Thyroid gland (tissue), 4 donors: ENCODE measurements at regions not wholly inside any gene's neighbourhood (a gene's known extent, or its start where the extent isn't known, plus 50 kb on each side); places are given as distances from the start of the nearest gene placed in this dataset.

ENCODE experiments used
- DNase-seq, 2 donors: peaks; one replicate each; pipeline ENCODE4 v3.0.0-alpha.2; 2019
- H3K27ac ChIP-seq, 3 donors: fragments of 200-600 bp; sonication (generic); 1 replicate in 2 of 3; 2 replicates in 1 of 3; pipeline ENCODE4 v1.5.1; 2016 to 2019; ENCODE audit warnings: mild to moderate bottlenecking in 1 of 3, moderate library complexity in 1 of 3
- H3K27me3 ChIP-seq: fragments of 200-600 bp; sonication (generic); one replicate; pipeline ENCODE4 v1.5.1; 2019
- H3K36me3 ChIP-seq, 2 donors: fragments of 200-600 bp; sonication (generic); one replicate each; pipeline ENCODE4 v1.5.1; 2016 to 2019
- H3K4me1 ChIP-seq, 2 donors: fragments of 200-600 bp; sonication (generic); one replicate each; pipeline ENCODE4 v1.5.1; 2017 to 2019
- H3K4me3 ChIP-seq, 3 donors: fragments of 200-600 bp; sonication (generic); replicated peaks in 1 of 3; 1 replicate in 2 of 3; 2 replicates in 1 of 3; pipeline ENCODE4 v1.5.1; 2016; ENCODE audit warnings: mild to moderate bottlenecking in 1 of 3
- H3K9me3 ChIP-seq: fragments of 200-600 bp; sonication (generic); one replicate; pipeline ENCODE4 v1.5.1; 2017
- CTCF ChIP-seq, 6 experiments: fragments of 200-600 bp in 3 of 6; fragments of 450-650 bp in 3 of 6; sonication (generic) in 3 of 6; IDR thresholded peaks; one replicate each; pipeline ENCODE4 v1.5.1; 2016 to 2019; ENCODE audit warnings: antibody characterized with exemption in 6 of 6, mild to moderate bottlenecking in 2 of 6, inconsistent platforms in 1 of 6, moderate library complexity in 1 of 6
- POLR2A ChIP-seq, 2 donors: fragments of 450-650 bp; IDR thresholded peaks; one replicate each; pipeline ENCODE4 v1.6.1; 2017; ENCODE audit warnings: antibody characterized with exemption in 2 of 2, mild to moderate bottlenecking in 2 of 2, moderate library complexity in 1 of 2
- WGBS, 2 donors: methylation state at CpG; one replicate each; pipeline ENCODE4 v1.1.5; 2017; 5-methylcytosine and 5-hydroxymethylcytosine counted together
- intact Hi-C: fragments of 100-400 bp; cut with DNase I; formaldehyde crosslinking; loops from one replicate; pipeline ENCODE4 v1.15.1; 2023

GRCh38 chr6:14851281-14851680 is 394.6 kb upstream of the JARID2 start:
- TF ChIP-seq CTCF (IDR thresholded peaks at IDR 0.05) = no peak
- no peak for TF ChIP-seq POLR2A (IDR thresholded peaks at IDR 0.05)
- Histone ChIP-seq H3K27ac (no peak overlapping the region), H3K27me3 (no peaks in the 10 kb centered on the region), H3K4me3 (no peak overlapping the region), H3K9me3 (no peaks in the 10 kb centered on the region), H3K36me3 (no peaks in the 10 kb centered on the region), H3K4me1 (no peaks in the 10 kb centered on the region)
- intact Hi-C loops = no loop called here
- 89 to 91% methylated on average over 8 of the region's 8 CpGs for WGBS, 2 donors
- DNase-seq = no peak

GRCh38 chr6:14852375-14852774 is 393.5 kb upstream of the JARID2 start:
- intact Hi-C loops = no loop called here
- Histone ChIP-seq H3K27ac (no peak overlapping the region), H3K27me3 (no peaks in the 10 kb centered on the region), H3K9me3 (no peaks in the 10 kb centered on the region), H3K4me1 (no peaks in the 10 kb centered on the region), H3K4me3 (no peak overlapping the region), H3K36me3 (no peaks in the 10 kb centered on the region)
- no peak for DNase-seq
- WGBS, 2 donors = 89 to 99% methylated on average over 5 of the region's 5 CpGs
- TF ChIP-seq CTCF (IDR thresholded peaks at IDR 0.05) (no peak), POLR2A (IDR thresholded peaks at IDR 0.05) (no peak)

GRCh38 chr6:14856177-14856576 is 389.7 kb upstream of the JARID2 start:
- Histone ChIP-seq H3K4me1 (no peaks in the 10 kb centered on the region), H3K9me3 (no peaks in the 10 kb centered on the region), H3K4me3 (no peak overlapping the region), H3K27me3 (no peaks in the 10 kb centered on the region), H3K36me3 (no peaks in the 10 kb centered on the region), H3K27ac (no peak overlapping the region)
- TF ChIP-seq POLR2A (IDR thresholded peaks at IDR 0.05) = no peak
- TF ChIP-seq CTCF (IDR thresholded peaks at IDR 0.05) = no peak
- 82 to 95% methylated on average over 7 of the region's 7 CpGs for WGBS, 2 donors
- intact Hi-C loops = no loop called here
- DNase-seq = no peak

- no peak for TF ChIP-seq POLR2A (IDR thresholded peaks at IDR 0.05)
- no peak for TF ChIP-seq CTCF (IDR thresholded peaks at IDR 0.05)
- Histone ChIP-seq H3K27me3 (no peaks in the 10 kb centered on the region), H3K27ac (no peak overlapping the region), H3K4me1 (no peaks in the 10 kb centered on the region), H3K9me3 (no peaks in the 10 kb centered on the region), H3K4me3 (no peak overlapping the region), H3K36me3 (no peaks in the 10 kb centered on the region)
- intact Hi-C loops = no loop called here
- WGBS, 2 donors = 85 to 92% methylated on average over 8 to 9 of the region's 9 CpGs
- DNase-seq = no peak
Measured at GRCh38 chr6:14857001-14857400, 388.9 kb upstream of the JARID2 start.

- intact Hi-C loops = no loop called here
Measured at GRCh38 chr6:14857501-14857900, 388.4 kb upstream of the JARID2 start.

More at GRCh38 chr6:14857501-14857900, 388.4 kb upstream of the JARID2 start:
- H3K4me3 ChIP-seq = no peak overlapping the region
- no peaks in the 10 kb centered on the region for H3K4me1 ChIP-seq
- no peak overlapping the region for H3K27ac ChIP-seq
- TF ChIP-seq CTCF (IDR thresholded peaks at IDR 0.05) (no peak), POLR2A (IDR thresholded peaks at IDR 0.05) (no peak)
- WGBS, 2 donors = 70 to 88% methylated on average over 16 of the region's 16 CpGs
- H3K9me3 ChIP-seq = no peaks in the 10 kb centered on the region
- H3K36me3 ChIP-seq = no peaks in the 10 kb centered on the region
- H3K27me3 ChIP-seq = no peaks in the 10 kb centered on the region
- peak in 1 of 2 donors; percentile 9 for DNase-seq
